ENCODE measurements at regions not wholly inside any gene's neighbourhood (a gene's known extent, or its start where the extent isn't known, plus 50 kb on each side); places are given as distances from the start of the nearest gene placed in this dataset.

- Histone ChIP-seq H3K4me1 (no peaks in the 10 kb centered on the region), H3K9me3 (no peaks in the 10 kb centered on the region), H3K27ac (no peak overlapping the region), H3K27me3 (no peaks in the 10 kb centered on the region), H3K36me3 (no peaks in the 10 kb centered on the region), H3K4me3 (no peak overlapping the region)
- ATAC-seq (ENCODE audit: low FRiP score in 2 of 2): no peak
- TF ChIP-seq POLR2AphosphoS5 (IDR thresholded peaks at IDR 0.05): no peak
- no peak for TF ChIP-seq POLR2A (IDR thresholded peaks at IDR 0.05)
- TF ChIP-seq, protein P1, sequence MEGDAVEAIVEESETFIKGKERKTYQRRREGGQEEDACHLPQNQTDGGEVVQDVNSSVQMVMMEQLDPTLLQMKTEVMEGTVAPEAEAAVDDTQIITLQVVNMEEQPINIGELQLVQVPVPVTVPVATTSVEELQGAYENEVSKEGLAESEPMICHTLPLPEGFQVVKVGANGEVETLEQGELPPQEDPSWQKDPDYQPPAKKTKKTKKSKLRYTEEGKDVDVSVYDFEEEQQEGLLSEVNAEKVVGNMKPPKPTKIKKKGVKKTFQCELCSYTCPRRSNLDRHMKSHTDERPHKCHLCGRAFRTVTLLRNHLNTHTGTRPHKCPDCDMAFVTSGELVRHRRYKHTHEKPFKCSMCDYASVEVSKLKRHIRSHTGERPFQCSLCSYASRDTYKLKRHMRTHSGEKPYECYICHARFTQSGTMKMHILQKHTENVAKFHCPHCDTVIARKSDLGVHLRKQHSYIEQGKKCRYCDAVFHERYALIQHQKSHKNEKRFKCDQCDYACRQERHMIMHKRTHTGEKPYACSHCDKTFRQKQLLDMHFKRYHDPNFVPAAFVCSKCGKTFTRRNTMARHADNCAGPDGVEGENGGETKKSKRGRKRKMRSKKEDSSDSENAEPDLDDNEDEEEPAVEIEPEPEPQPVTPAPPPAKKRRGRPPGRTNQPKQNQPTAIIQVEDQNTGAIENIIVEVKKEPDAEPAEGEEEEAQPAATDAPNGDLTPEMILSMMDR (IDR thresholded peaks at IDR 0.05): no peak
- TF ChIP-seq EP300 (IDR thresholded peaks at IDR 0.05): no peak
- DNase-seq: no peak
- 76 to 77% methylated on average over 6 of the region's 6 CpGs for WGBS, 2 donors
Measured at GRCh38 chr3:59566481-59566975, 516.7 kb upstream of the CFAP20DC start.

DNA sequence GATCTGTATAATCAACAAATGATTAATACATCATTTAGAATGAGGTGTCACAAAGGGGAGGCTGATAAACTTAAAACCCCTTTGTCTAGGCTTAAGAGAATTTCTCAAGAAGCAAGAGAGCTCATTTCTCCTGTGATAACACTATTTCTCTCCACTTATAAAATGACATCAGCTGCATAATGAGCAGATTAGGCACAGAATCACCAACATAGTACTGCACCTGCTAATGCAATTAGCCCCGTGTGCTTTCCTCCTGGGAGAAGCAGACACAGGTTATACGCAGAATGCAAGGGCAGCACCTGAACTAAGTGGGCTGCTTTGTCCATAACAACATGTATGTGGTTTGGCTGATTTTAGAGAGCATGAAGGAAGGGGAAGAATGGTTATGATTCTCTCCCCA, 515.3 kb upstream of the CFAP20DC start:
- H3K9me3 ChIP-seq: no peaks in the 10 kb centered on the region
- DNase-seq (no peak), ATAC-seq (ENCODE audit: low FRiP score in 2 of 2) (no peak)
- no peak overlapping the region for H3K4me3 ChIP-seq
- H3K27me3 ChIP-seq: no peaks in the 10 kb centered on the region
- no peak overlapping the region for H3K27ac ChIP-seq
- TF ChIP-seq EP300 (IDR thresholded peaks at IDR 0.05) (no peak), POLR2AphosphoS5 (IDR thresholded peaks at IDR 0.05) (no peak), POLR2A (IDR thresholded peaks at IDR 0.05) (no peak)
- TF ChIP-seq, protein P1 (IDR thresholded peaks at IDR 0.05): no peak
- no peaks in the 10 kb centered on the region for H3K4me1 ChIP-seq
- WGBS, 2 donors: 92 to 100% methylated on average over 2 of the region's 2 CpGs
- H3K36me3 ChIP-seq: no peaks in the 10 kb centered on the region

DNA sequence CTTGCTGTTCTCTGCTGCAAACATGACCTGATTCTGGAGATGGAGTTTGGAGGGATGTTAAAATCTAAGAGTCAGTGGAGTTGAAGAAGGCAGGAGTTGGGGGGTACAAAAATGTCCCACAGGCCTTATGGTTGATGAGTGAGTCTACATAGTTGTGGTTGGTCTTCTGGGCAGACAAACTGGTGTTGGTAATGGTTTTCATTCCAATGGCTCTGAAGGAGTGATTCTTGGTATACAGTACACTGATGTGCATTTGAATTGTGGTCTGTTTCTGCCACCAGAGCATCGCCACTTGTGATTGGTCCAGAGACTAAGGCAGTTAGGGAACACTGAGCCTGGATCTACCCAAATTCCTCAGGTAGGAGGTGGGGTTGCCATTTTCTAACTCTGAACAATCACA, 514.1 kb upstream of the CFAP20DC start:
- ATAC-seq (ENCODE audit: low FRiP score in 2 of 2) (no peak), DNase-seq (no peak)
- no peaks in the 10 kb centered on the region for H3K27me3 ChIP-seq
- no peak for TF ChIP-seq POLR2AphosphoS5 (IDR thresholded peaks at IDR 0.05)
- TF ChIP-seq EP300 (IDR thresholded peaks at IDR 0.05): no peak
- TF ChIP-seq, protein P1 (IDR thresholded peaks at IDR 0.05): no peak
- H3K9me3 ChIP-seq: no peaks in the 10 kb centered on the region
- no peak overlapping the region for H3K4me3 ChIP-seq
- no peak overlapping the region for H3K27ac ChIP-seq
- H3K4me1 ChIP-seq: no peaks in the 10 kb centered on the region
- no peaks in the 10 kb centered on the region for H3K36me3 ChIP-seq
- 83 to 100% methylated on average over 1 of the region's 1 CpG for WGBS, 2 donors

DNA sequence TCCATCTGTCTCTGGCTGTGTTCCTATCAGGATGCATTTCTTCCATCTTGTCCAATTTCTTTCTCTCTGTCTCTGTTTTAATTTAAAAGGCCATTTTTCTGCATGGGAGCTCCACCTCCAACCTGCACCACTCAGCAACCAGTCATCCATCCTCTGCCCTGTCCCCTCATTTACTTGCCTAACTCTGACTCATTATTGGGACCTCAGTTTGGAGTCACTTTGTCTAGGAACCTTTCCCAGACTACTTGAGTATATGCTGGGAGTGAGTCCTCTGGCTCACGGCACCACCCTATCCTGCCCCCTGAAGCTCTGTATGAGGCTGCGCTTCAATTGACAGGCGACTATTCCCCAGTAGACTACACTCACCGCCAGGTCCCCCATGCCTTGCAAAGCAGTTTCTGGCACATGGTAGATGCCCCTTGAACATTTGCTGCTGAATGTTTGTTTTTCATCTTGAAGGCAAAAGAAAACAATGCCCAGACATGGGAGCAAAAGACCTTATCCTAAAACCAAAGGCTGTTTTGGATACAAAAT, 513.3 kb upstream of the CFAP20DC start:
- Histone ChIP-seq H3K4me3 (no peak overlapping the region), H3K27ac (no peak overlapping the region), H3K36me3 (no peaks in the 10 kb centered on the region), H3K9me3 (no peaks in the 10 kb centered on the region), H3K4me1 (no peaks in the 10 kb centered on the region), H3K27me3 (no peaks in the 10 kb centered on the region)
- 92 to 97% methylated on average over 4 of the region's 4 CpGs for WGBS, 2 donors
- TF ChIP-seq POLR2A (IDR thresholded peaks at IDR 0.05) (no peak), POLR2AphosphoS5 (IDR thresholded peaks at IDR 0.05) (no peak), EP300 (IDR thresholded peaks at IDR 0.05) (no peak)
- TF ChIP-seq, protein P1 (IDR thresholded peaks at IDR 0.05): no peak
- DNase-seq (no peak), ATAC-seq (ENCODE audit: low FRiP score in 2 of 2) (no peak)

GRCh38 chr3:59559721-59560435, 510.1 kb upstream of the CFAP20DC start:
- TF ChIP-seq, protein P1 (IDR thresholded peaks at IDR 0.05): no peak
- TF ChIP-seq EP300 (IDR thresholded peaks at IDR 0.05) (no peak), POLR2A (IDR thresholded peaks at IDR 0.05) (no peak), POLR2AphosphoS5 (IDR thresholded peaks at IDR 0.05) (no peak)
- no peak overlapping the region for H3K27ac ChIP-seq
- no peaks in the 10 kb centered on the region for H3K27me3 ChIP-seq
- no peaks in the 10 kb centered on the region for H3K4me1 ChIP-seq
- H3K4me3 ChIP-seq: no peak overlapping the region
- no peaks in the 10 kb centered on the region for H3K9me3 ChIP-seq
- no peaks in the 10 kb centered on the region for H3K36me3 ChIP-seq
- DNase-seq (no peak), ATAC-seq (ENCODE audit: low FRiP score in 2 of 2) (peak in 1 of 2 donors; percentile 44)
- 80% methylated on average over 4 of the region's 4 CpGs for WGBS, 2 donors
